Mesodermal cell (in vitro differentiated cells): ENCODE measurements at regions not wholly inside any gene's neighbourhood (a gene's known extent, or its start where the extent isn't known, plus 50 kb on each side); places are given as distances from the start of the nearest gene placed in this dataset.

Source experiments
- H3K27ac ChIP-seq: 2 replicates; pipeline ENCODE4 v1.7.0; 2013; ENCODE audit warnings: mild to moderate bottlenecking, low read depth, low read length, moderate library complexity; ENCODE audit not compliant: severe bottlenecking
- H3K36me3 ChIP-seq: 2 replicates; pipeline ENCODE4 v1.7.1; 2013; ENCODE audit warnings: mild to moderate bottlenecking, low read length, moderate library complexity; ENCODE audit not compliant: control insufficient read depth, insufficient read depth
- H3K4me1 ChIP-seq: one replicate; pipeline ENCODE4 v1.7.1; 2013; ENCODE audit warnings: mild to moderate bottlenecking, low read length; ENCODE audit not compliant: insufficient read depth, control insufficient read depth, poor library complexity, severe bottlenecking
- H3K4me3 ChIP-seq: 2 replicates; pipeline ENCODE4 v1.7.0; 2013; ENCODE audit warnings: low read length, control low read depth, mild to moderate bottlenecking; ENCODE audit not compliant: insufficient read depth, poor library complexity, severe bottlenecking; ENCODE audit errors: extremely low read depth
- H3K9me3 ChIP-seq: 2 replicates; pipeline ENCODE4 v1.7.1; 2013; ENCODE audit warnings: mild to moderate bottlenecking, low read length, moderate library complexity; ENCODE audit not compliant: control insufficient read depth
- WGBS, 2 experiments: methylation state at CpG; one replicate each; pipeline ENCODE4 v1.1.5; 2013; ENCODE audit warnings: missing lambda C conversion rate in 2 of 2; ENCODE audit not compliant: insufficient coverage in 2 of 2; 5-methylcytosine and 5-hydroxymethylcytosine counted together

- H3K9me3 ChIP-seq = no peaks in the 10 kb centered on the region
- no peaks in the 10 kb centered on the region for H3K4me1 ChIP-seq
- no peak overlapping the region for H3K4me3 ChIP-seq
- H3K27ac ChIP-seq = no peak overlapping the region
- H3K36me3 ChIP-seq = no peaks in the 10 kb centered on the region
- WGBS, 2 experiments = 87 to 88% methylated on average over 3 to 4 of the region's 4 CpGs
Measured at GRCh38 chr1:90189889-90190288, 195.0 kb downstream of the ZNF326 start.

GRCh38 chr1:90187323-90187585 is 192.3 kb downstream of the ZNF326 start:
- no peaks in the 10 kb centered on the region for H3K36me3 ChIP-seq
- H3K4me3 ChIP-seq = no peak overlapping the region
- no peaks in the 10 kb centered on the region for H3K4me1 ChIP-seq
- no peak overlapping the region for H3K27ac ChIP-seq
- WGBS, 2 experiments = 60 to 100% methylated on average over 1 of the region's 2 CpGs
- H3K9me3 ChIP-seq = no peaks in the 10 kb centered on the region

- H3K4me1 ChIP-seq = no peaks in the 10 kb centered on the region
- no peaks in the 10 kb centered on the region for H3K9me3 ChIP-seq
- no peaks in the 10 kb centered on the region for H3K36me3 ChIP-seq
- 48 to 57% methylated on average over 5 of the region's 7 CpGs for WGBS, 2 experiments
- no peak overlapping the region for H3K4me3 ChIP-seq
- H3K27ac ChIP-seq = no peak overlapping the region
Measured at GRCh38 chr1:90186506-90187322, 191.8 kb downstream of the ZNF326 start.

- Histone ChIP-seq H3K36me3 (no peaks in the 10 kb centered on the region), H3K4me3 (no peak overlapping the region), H3K4me1 (no peaks in the 10 kb centered on the region), H3K27ac (no peak overlapping the region), H3K9me3 (no peaks in the 10 kb centered on the region)
- 100% methylated on average over 1 of the region's 2 CpGs; no CpG with 5 or more reads in 1 of the 2 experiments for WGBS, 2 experiments
Measured at GRCh38 chr1:90176530-90176929, 181.6 kb downstream of the ZNF326 start.

GRCh38 chr1:90175490-90176167 is 180.7 kb downstream of the ZNF326 start:
- no peaks in the 10 kb centered on the region for H3K4me1 ChIP-seq
- H3K9me3 ChIP-seq = no peaks in the 10 kb centered on the region
- H3K4me3 ChIP-seq = no peak overlapping the region
- H3K36me3 ChIP-seq = no peaks in the 10 kb centered on the region
- no peak overlapping the region for H3K27ac ChIP-seq
- 100% methylated on average over 2 of the region's 3 CpGs; no CpG with 5 or more reads in 1 of the 2 experiments for WGBS, 2 experiments

GRCh38 chr1:90174246-90174645 is 179.3 kb downstream of the ZNF326 start:
- no peaks in the 10 kb centered on the region for H3K4me1 ChIP-seq
- H3K27ac ChIP-seq = no peak overlapping the region
- no peaks in the 10 kb centered on the region for H3K9me3 ChIP-seq
- WGBS, 2 experiments = no CpG with 5 or more reads among the region's 1 CpG
- no peak overlapping the region for H3K4me3 ChIP-seq
- no peaks in the 10 kb centered on the region for H3K36me3 ChIP-seq

GRCh38 chr1:90162216-90162615 is 167.3 kb downstream of the ZNF326 start:
- no peak overlapping the region for H3K4me3 ChIP-seq
- no peaks in the 10 kb centered on the region for H3K9me3 ChIP-seq
- no peaks in the 10 kb centered on the region for H3K4me1 ChIP-seq
- no peaks in the 10 kb centered on the region for H3K36me3 ChIP-seq
- WGBS, 2 experiments = 75 to 90% methylated on average over 2 to 3 of the region's 3 CpGs
- H3K27ac ChIP-seq = no peak overlapping the region

DNA sequence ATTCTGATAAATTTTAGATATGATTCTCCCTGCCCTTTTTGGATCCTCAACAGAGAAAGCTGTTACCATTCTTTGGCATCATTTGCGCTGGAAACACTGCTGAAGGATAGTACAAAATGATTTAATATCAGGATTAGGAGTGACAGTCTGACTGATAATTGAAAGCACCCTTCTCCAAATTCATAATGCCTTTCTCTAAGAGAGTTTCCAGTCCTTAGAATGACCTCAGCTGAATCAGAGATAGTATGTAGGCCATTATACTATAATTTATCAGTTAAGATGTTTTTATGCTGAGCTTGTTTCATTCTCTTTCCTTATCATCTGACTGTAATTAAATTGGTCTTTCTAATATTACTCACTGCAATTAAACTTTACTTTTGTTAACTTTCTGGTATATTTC is 166.7 kb downstream of the ZNF326 start:
- 100% methylated on average over 1 of the region's 1 CpG; no CpG with 5 or more reads in 1 of the 2 experiments for WGBS, 2 experiments
- Histone ChIP-seq H3K36me3 (no peaks in the 10 kb centered on the region), H3K27ac (no peak overlapping the region), H3K9me3 (no peaks in the 10 kb centered on the region), H3K4me3 (no peak overlapping the region), H3K4me1 (no peaks in the 10 kb centered on the region)

DNA sequence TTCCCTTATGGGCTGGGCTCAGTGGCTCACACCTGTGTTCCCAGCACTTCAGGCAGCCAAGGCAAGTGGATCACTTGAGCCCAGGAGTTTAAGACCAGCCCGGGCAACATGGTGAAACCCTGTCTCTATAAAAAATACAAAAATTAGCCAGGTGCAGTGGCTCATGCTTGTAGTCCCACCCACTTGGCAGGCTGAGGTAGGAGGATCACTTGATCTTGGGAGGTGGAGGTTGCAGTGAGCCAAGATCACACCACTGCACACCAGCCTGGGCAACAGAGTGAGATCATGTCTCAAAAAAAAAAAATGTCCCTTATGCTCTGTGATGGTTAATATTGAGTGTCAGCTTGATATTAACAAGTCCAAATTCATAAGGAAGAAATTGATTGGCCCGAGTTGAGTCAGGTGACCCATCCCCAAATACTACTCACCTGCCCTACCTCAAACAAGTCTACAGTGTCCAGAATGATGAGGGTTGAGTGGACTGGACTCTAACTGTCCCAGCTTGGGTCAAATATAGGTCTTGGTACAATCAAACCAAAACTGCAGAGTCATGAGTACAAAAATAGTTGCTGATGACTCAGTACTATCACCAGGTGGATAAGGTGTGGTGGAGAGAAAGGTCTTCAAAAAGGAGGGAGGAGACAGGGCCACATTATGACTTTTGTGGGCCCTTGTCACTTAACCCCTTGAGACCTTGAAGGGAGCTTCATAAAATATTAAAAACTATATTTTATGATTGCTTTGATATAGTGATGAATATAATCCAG is 161.0 kb downstream of the ZNF326 start:
- Histone ChIP-seq H3K4me3 (no peak overlapping the region), H3K36me3 (no peaks in the 10 kb centered on the region), H3K4me1 (no peaks in the 10 kb centered on the region), H3K27ac (no peak overlapping the region), H3K9me3 (no peaks in the 10 kb centered on the region)
- 80 to 100% methylated on average over 1 of the region's 2 CpGs for WGBS, 2 experiments

- H3K9me3 ChIP-seq = no peaks in the 10 kb centered on the region
- H3K27ac ChIP-seq = no peak overlapping the region
- H3K36me3 ChIP-seq = no peaks in the 10 kb centered on the region
- no peaks in the 10 kb centered on the region for H3K4me1 ChIP-seq
- no peak overlapping the region for H3K4me3 ChIP-seq
- WGBS, 2 experiments = 83% methylated on average over 3 to 4 of the region's 4 CpGs
Measured at GRCh38 chr1:90154711-90155110, 159.8 kb downstream of the ZNF326 start.
